HG03342 (cell line): ENCODE measurements at regions not wholly inside any gene's neighbourhood (a gene's known extent, or its start where the extent isn't known, plus 50 kb on each side); places are given as distances from the start of the nearest gene placed in this dataset.
"Not testable (repeated sequence)": the region's sequence is repeated elsewhere in the genome, so short reads cannot be mapped to it uniquely, and the experiment has no call there.

ENCODE experiments used
- ATAC-seq: cut with Tn5 transposase; IDR thresholded peaks from one replicate; pipeline ENCODE4 v1.9.1; 2021; ENCODE audit warnings: mild to moderate bottlenecking, moderate library complexity; ENCODE audit not compliant: unreplicated experiment

GRCh38 chr6:74255007-74255406 is 559.0 kb downstream of the CD109 start:
- ATAC-seq = not testable (repeated sequence)

- ATAC-seq = not testable (repeated sequence)
Measured at GRCh38 chr6:74254147-74254546, 558.1 kb downstream of the CD109 start.

- ATAC-seq = no peak
Measured at GRCh38 chr6:74253261-74253660, 557.3 kb downstream of the CD109 start.

GRCh38 chr6:74250161-74250818 is 554.3 kb downstream of the CD109 start:
- ATAC-seq = no peak

- ATAC-seq = peak; percentile 81
Measured at GRCh38 chr6:74249658-74250057, 553.7 kb downstream of the CD109 start.

- ATAC-seq = no peak
Measured at GRCh38 chr6:74248966-74249365, 553.0 kb downstream of the CD109 start.

- no peak for ATAC-seq
Measured at GRCh38 chr6:74222768-74223333, 526.8 kb downstream of the CD109 start.

- ATAC-seq = no peak
Measured at GRCh38 chr6:74213995-74214394, 518.0 kb downstream of the CD109 start.

GRCh38 chr6:74208239-74208638 is 512.2 kb downstream of the CD109 start:
- no peak for ATAC-seq

GRCh38 chr6:74199215-74199915 is 503.4 kb downstream of the CD109 start:
- ATAC-seq = no peak

- ATAC-seq = no peak
Measured at GRCh38 chr6:74197310-74197709, 501.3 kb downstream of the CD109 start.

GRCh38 chr6:74187811-74188210 is 491.8 kb downstream of the CD109 start:
- ATAC-seq = no peak

GRCh38 chr6:74182992-74183391 is 487.0 kb downstream of the CD109 start:
- ATAC-seq = no peak

GRCh38 chr6:74181471-74181870 is 485.5 kb downstream of the CD109 start:
- ATAC-seq = no peak

- no peak for ATAC-seq
Measured at GRCh38 chr6:74177506-74177905, 481.5 kb downstream of the CD109 start.

- ATAC-seq = not testable (repeated sequence)
Measured at GRCh38 chr6:74170550-74170949, 474.5 kb downstream of the CD109 start.

GRCh38 chr6:74170118-74170517 is 474.1 kb downstream of the CD109 start:
- no peak for ATAC-seq

GRCh38 chr6:74167976-74168375 is 472.0 kb downstream of the CD109 start:
- no peak for ATAC-seq

GRCh38 chr6:74167511-74167910 is 471.5 kb downstream of the CD109 start:
- no peak for ATAC-seq

- ATAC-seq = no peak
Measured at GRCh38 chr6:74166849-74167248, 470.8 kb downstream of the CD109 start.

GRCh38 chr6:74161380-74161779 is 465.4 kb downstream of the CD109 start:
- ATAC-seq = no peak

- no peak for ATAC-seq
Measured at GRCh38 chr6:74152096-74152675, 456.2 kb downstream of the CD109 start.
